ENCODE measurements at regions not wholly inside any gene's neighbourhood (a gene's known extent, or its start where the extent isn't known, plus 50 kb on each side); places are given as distances from the start of the nearest gene placed in this dataset.

- TF ChIP-seq CTCF (IDR thresholded peaks at IDR 0.05; ENCODE audit: low read depth, low read length, poor library complexity, severe bottlenecking) (no peak), EZH2phosphoT487 (IDR thresholded peaks at IDR 0.05; ENCODE audit: borderline replicate concordance, low read length) (no peak)
Observed at GRCh38 chrX:538311-538710, 92.3 kb upstream of the SHOX start.
